Type B pancreatic cell (in vitro differentiated cells): ENCODE measurements at regions not wholly inside any gene's neighbourhood (a gene's known extent, or its start where the extent isn't known, plus 50 kb on each side); places are given as distances from the start of the nearest gene placed in this dataset.

Source experiments
- DNase-seq: peaks from one replicate; pipeline ENCODE4 v3.0.0; 2021; ENCODE audit warnings: mixed read lengths; ENCODE audit not compliant: unreplicated experiment; ENCODE audit errors: extremely low spot score
- H3K27ac Mint-ChIP-seq: 2 replicates; pipeline ENCODE4 v1.8.0; 2021; ENCODE audit warnings: mild to moderate bottlenecking, mixed read lengths
- H3K27me3 Mint-ChIP-seq: 2 replicates; pipeline ENCODE4 v1.8.0; 2021; ENCODE audit warnings: mixed read lengths
- H3K36me3 Mint-ChIP-seq: 2 replicates; pipeline ENCODE4 v1.8.0; 2021; ENCODE audit warnings: mixed read lengths
- H3K4me1 Mint-ChIP-seq: one replicate; pipeline ENCODE4 v1.8.0; 2021; ENCODE audit warnings: mixed read lengths; ENCODE audit not compliant: unreplicated experiment
- H3K4me3 Mint-ChIP-seq: 2 replicates; pipeline ENCODE4 v1.8.0; 2021; ENCODE audit warnings: mild to moderate bottlenecking, mixed read lengths
- H3K9me3 Mint-ChIP-seq: 2 replicates; pipeline ENCODE4 v1.8.0; 2021; ENCODE audit warnings: mixed read lengths
- TF ChIP-seq, protein P1 (sequence below): fragments of 200-600 bp; sonication (generic); conservative IDR thresholded peaks from 2 replicates; pipeline ENCODE4 v1.5.0; 2021; ENCODE audit warnings: antibody characterized with exemption, mild to moderate bottlenecking

GRCh38 chr9:19732441-19732951 is 56.3 kb downstream of the SLC24A2 start:
- Mint-ChIP-seq H3K4me1 (no peaks in the 10 kb centered on the region), H3K36me3 (no peaks in the 10 kb centered on the region), H3K27ac (no peak overlapping the region), H3K27me3 (no peaks in the 10 kb centered on the region), H3K4me3 (no peak overlapping the region), H3K9me3 (no peaks in the 10 kb centered on the region)
- TF ChIP-seq, protein P1, sequence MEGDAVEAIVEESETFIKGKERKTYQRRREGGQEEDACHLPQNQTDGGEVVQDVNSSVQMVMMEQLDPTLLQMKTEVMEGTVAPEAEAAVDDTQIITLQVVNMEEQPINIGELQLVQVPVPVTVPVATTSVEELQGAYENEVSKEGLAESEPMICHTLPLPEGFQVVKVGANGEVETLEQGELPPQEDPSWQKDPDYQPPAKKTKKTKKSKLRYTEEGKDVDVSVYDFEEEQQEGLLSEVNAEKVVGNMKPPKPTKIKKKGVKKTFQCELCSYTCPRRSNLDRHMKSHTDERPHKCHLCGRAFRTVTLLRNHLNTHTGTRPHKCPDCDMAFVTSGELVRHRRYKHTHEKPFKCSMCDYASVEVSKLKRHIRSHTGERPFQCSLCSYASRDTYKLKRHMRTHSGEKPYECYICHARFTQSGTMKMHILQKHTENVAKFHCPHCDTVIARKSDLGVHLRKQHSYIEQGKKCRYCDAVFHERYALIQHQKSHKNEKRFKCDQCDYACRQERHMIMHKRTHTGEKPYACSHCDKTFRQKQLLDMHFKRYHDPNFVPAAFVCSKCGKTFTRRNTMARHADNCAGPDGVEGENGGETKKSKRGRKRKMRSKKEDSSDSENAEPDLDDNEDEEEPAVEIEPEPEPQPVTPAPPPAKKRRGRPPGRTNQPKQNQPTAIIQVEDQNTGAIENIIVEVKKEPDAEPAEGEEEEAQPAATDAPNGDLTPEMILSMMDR = no peak
- no peak for DNase-seq

- H3K4me3 Mint-ChIP-seq = no peak overlapping the region
- no peaks in the 10 kb centered on the region for H3K36me3 Mint-ChIP-seq
- DNase-seq = no peak
- no peaks in the 10 kb centered on the region for H3K4me1 Mint-ChIP-seq
- H3K9me3 Mint-ChIP-seq = no peaks in the 10 kb centered on the region
- no peak overlapping the region for H3K27ac Mint-ChIP-seq
- TF ChIP-seq, protein P1 = no peak
- H3K27me3 Mint-ChIP-seq = no peaks in the 10 kb centered on the region
These were observed 60.7 kb downstream of the SLC24A2 start for GRCh38 chr9:19728101-19728500.

- no peaks in the 10 kb centered on the region for H3K9me3 Mint-ChIP-seq
- no peaks in the 10 kb centered on the region for H3K4me1 Mint-ChIP-seq
- H3K4me3 Mint-ChIP-seq = no peak overlapping the region
- H3K27ac Mint-ChIP-seq = no peak overlapping the region
- no peaks in the 10 kb centered on the region for H3K36me3 Mint-ChIP-seq
- TF ChIP-seq, protein P1 = no peak
- no peaks in the 10 kb centered on the region for H3K27me3 Mint-ChIP-seq
- no peak for DNase-seq
These were observed 62.9 kb downstream of the SLC24A2 start for GRCh38 chr9:19725970-19726369.

GRCh38 chr9:19720377-19720776 is 68.5 kb downstream of the SLC24A2 start:
- Mint-ChIP-seq H3K27me3 (peaks cover 9% of the 10 kb centered on the region), H3K4me3 (no peak overlapping the region), H3K27ac (no peak overlapping the region), H3K9me3 (no peaks in the 10 kb centered on the region), H3K36me3 (no peaks in the 10 kb centered on the region), H3K4me1 (no peaks in the 10 kb centered on the region)
- no peak for DNase-seq
- TF ChIP-seq, protein P1 = no peak

GRCh38 chr9:19703702-19704101 is 85.1 kb downstream of the SLC24A2 start:
- Mint-ChIP-seq H3K4me1 (no peaks in the 10 kb centered on the region), H3K36me3 (no peaks in the 10 kb centered on the region), H3K27ac (no peak overlapping the region), H3K4me3 (no peak overlapping the region), H3K9me3 (no peaks in the 10 kb centered on the region), H3K27me3 (no peaks in the 10 kb centered on the region)
- DNase-seq = no peak
- TF ChIP-seq, protein P1 = no peak

GRCh38 chr9:19701991-19702390 is 86.8 kb downstream of the SLC24A2 start:
- Mint-ChIP-seq H3K27ac (no peak overlapping the region), H3K27me3 (no peaks in the 10 kb centered on the region), H3K36me3 (no peaks in the 10 kb centered on the region), H3K4me3 (no peak overlapping the region), H3K9me3 (no peaks in the 10 kb centered on the region), H3K4me1 (no peaks in the 10 kb centered on the region)
- TF ChIP-seq, protein P1 = no peak
- no peak for DNase-seq
